Memory B cell (primary cell): ENCODE measurements at regions not wholly inside any gene's neighbourhood (a gene's known extent, or its start where the extent isn't known, plus 50 kb on each side); places are given as distances from the start of the nearest gene placed in this dataset.

Experiments
- ATAC-seq: fragments of 150-1000 bp; cut with Tn5 transposase; 2 replicates; pipeline ENCODE4 v1.10.0; 2021; ENCODE audit warnings: low read depth, mild to moderate bottlenecking, moderate library complexity
- DNase-seq, 2 donors: peaks; one replicate each; pipeline ENCODE4 v3.0.0; 2022; ENCODE audit warnings: low spot score in 2 of 2
- H3K27ac Mint-ChIP-seq: one replicate; pipeline ENCODE4 v1.8.0; 2022; ENCODE audit warnings: mild to moderate bottlenecking, moderate library complexity, mixed read lengths
- H3K27me3 Mint-ChIP-seq: one replicate; pipeline ENCODE4 v1.8.0; 2022; ENCODE audit warnings: mixed read lengths
- H3K36me3 Mint-ChIP-seq: one replicate; pipeline ENCODE4 v1.8.0; 2022; ENCODE audit warnings: mild to moderate bottlenecking, mixed read lengths
- H3K4me1 Mint-ChIP-seq: one replicate; pipeline ENCODE4 v1.8.0; 2022; ENCODE audit warnings: mixed read lengths
- H3K4me3 Mint-ChIP-seq: one replicate; pipeline ENCODE4 v1.8.0; 2022; ENCODE audit warnings: mild to moderate bottlenecking, moderate library complexity, mixed read lengths
- H3K9me3 Mint-ChIP-seq: one replicate; pipeline ENCODE4 v1.8.0; 2022; ENCODE audit warnings: mixed read lengths

DNA sequence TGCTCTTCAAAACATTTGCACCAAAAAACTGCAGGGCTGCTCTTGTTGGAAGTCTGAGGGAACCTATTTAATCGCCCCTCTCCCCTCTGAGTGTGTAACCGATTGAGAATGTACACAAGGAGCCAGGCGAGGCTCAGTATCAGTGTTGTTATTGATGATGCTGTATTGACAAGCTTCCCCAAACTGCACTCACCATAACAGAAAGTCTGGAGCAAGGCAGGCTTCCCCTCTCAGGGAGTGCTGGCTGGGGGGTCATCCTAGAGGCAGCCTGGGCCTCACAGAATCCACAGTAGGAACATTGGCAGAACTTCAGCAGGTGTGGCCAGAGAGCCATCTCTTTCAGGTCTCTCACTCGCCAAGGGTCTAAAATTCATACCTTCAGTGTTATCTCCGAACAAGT is 58.1 kb upstream of the TUNAR start:
- no peak overlapping the region for H3K4me3 Mint-ChIP-seq
- no peak for ATAC-seq
- no peak for DNase-seq
- H3K27me3 Mint-ChIP-seq = peaks cover 12% of the 10 kb centered on the region
- H3K27ac Mint-ChIP-seq = no peak overlapping the region
- peaks cover 3% of the 10 kb centered on the region for H3K9me3 Mint-ChIP-seq
- no peaks in the 10 kb centered on the region for H3K4me1 Mint-ChIP-seq
- H3K36me3 Mint-ChIP-seq = no peaks in the 10 kb centered on the region

DNA sequence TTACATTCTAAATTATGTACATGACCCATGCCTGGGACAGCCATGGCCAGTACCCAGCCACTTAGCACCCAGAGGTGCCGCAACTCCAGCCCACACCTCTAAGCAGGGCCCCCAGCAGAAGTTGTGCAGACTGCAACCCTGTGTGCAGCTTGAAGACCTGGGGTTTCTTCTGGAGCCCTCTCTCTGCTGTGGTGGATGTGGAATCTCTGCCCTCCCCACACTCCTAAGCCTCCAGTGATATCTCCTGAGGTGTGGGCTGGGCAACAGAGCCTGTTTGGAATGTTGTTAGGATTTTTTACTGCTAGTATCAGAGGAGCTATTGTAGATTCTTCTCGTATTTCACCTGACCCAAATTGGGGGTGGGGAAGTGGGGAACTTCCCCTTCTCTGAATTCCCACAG is 59.4 kb upstream of the TUNAR start:
- no peak for ATAC-seq
- H3K9me3 Mint-ChIP-seq = peaks cover 3% of the 10 kb centered on the region

DNA sequence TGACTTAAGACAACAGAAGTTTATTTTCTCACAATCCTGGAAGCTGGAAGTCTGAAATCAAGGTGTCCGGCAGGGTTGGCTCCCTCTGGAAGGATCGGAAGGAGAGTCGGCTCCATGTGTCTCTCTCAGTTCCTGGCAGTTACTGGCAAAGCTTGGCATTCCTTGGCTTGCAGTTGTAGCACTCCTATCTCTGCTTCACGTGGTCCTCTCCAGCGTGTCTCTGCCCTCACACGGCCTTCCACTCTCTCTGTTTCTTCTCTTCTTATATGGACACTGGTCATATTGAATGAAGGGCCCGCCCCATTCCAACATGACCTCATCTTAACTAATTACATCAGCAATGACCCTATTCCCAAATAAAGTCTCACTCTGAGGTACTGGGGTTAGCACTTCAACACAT is 60.1 kb upstream of the TUNAR start:
- no peaks in the 10 kb centered on the region for H3K36me3 Mint-ChIP-seq
- no peaks in the 10 kb centered on the region for H3K4me1 Mint-ChIP-seq

More for the DNA sequence above, 59.4 kb upstream of the TUNAR start:
- Mint-ChIP-seq H3K27ac (no peak overlapping the region), H3K36me3 (no peaks in the 10 kb centered on the region), H3K4me3 (no peak overlapping the region), H3K4me1 (no peaks in the 10 kb centered on the region), H3K27me3 (peaks cover 12% of the 10 kb centered on the region)
- DNase-seq = no peak

DNA sequence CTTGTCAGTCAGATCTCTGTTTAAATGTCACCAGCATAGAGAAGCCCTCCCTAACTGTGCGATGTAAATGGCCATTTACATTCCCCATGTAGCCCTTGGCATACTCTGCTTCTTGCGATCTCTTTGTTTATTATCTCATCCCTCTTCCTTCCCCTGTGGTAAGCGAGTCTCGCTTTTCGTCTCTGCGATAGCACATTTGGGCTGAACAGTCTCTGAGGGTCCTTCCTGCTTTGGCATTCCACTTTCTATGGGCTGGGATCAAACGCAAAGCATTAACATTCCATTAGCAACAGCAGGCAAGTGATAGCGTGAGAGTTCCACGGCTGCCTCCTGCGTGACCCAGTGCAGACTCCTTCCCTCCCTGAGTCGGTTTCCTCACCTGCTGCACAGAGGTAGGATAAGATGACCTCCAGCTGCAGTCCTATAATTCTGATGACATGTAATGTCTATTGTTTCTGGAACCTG is 61.4 kb upstream of the TUNAR start:
- ATAC-seq (no peak), DNase-seq (no peak)

More for the DNA sequence above, 60.1 kb upstream of the TUNAR start:
- Mint-ChIP-seq H3K4me3 (no peak overlapping the region), H3K9me3 (peaks cover 3% of the 10 kb centered on the region), H3K27me3 (peaks cover 12% of the 10 kb centered on the region), H3K27ac (no peak overlapping the region)
- ATAC-seq (no peak), DNase-seq (no peak)

DNA sequence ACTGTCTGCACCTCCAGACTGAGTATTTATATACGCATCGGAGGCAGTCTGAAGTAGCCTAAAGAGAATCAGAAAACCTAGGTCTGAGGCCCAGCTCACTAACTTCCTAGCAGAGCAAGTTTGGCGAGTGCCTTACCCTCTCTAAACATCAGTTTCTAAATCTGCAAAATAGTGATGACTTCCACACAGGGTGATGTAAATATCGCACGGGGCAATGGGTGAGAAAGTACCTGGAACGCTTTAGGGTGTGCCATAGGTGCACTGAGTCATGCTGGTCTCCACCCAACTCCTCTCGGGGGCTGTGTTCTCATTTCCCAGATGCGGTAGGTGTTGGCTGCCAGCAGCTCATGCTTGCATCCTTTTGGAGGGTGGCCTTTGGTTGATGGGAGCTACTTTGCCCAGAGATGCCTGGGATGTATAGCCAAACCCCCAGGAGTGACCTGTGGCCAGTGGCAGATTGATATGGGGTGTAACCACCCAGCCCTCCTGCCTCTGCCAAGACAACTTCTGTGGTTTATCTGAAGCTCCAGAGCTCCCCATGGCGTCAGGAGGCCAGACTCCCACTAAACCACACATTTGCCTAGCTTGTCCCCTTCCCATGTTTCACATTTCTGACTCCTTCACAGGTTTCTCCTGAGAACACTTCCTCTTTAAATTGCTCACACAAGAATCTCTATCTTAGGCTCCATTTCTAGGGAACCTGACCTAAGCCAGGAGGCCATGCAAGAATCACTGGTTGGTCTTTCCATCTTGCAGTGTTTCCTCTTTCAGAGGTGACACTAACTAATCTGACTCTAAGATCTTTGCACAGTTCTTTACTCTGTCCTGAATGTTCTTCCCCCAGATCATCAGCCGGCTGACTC is 62.0 kb upstream of the TUNAR start:
- ATAC-seq = no peak
- no peaks in the 10 kb centered on the region for H3K9me3 Mint-ChIP-seq
- H3K27ac Mint-ChIP-seq = no peak overlapping the region

More for the DNA sequence above, 61.4 kb upstream of the TUNAR start:
- Mint-ChIP-seq H3K4me3 (no peak overlapping the region), H3K27ac (no peak overlapping the region), H3K36me3 (no peaks in the 10 kb centered on the region), H3K4me1 (no peaks in the 10 kb centered on the region), H3K9me3 (no peaks in the 10 kb centered on the region), H3K27me3 (peaks cover 12% of the 10 kb centered on the region)

DNA sequence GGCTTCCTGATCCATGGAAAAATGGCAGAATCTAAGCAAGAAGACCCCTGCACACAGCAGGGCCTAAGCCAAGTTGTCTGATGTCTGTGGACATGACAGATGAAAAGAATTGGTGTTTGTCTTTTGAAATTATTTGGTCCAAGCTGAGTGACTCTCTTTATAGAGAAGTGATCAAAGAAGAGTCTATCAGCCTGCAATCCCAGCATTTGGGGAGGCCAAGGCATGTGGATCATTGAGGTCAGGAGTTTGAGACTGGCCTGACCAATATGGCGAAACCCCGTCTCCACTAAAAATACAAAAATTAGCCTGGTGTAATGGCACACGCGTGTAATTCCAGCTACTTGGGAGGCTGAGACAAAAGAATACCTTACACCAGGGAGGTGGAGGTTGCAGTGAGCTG is 64.8 kb upstream of the TUNAR start:
- ATAC-seq (no peak), DNase-seq (no peak)
- no peak overlapping the region for H3K27ac Mint-ChIP-seq
- no peak overlapping the region for H3K4me3 Mint-ChIP-seq
- H3K4me1 Mint-ChIP-seq = no peaks in the 10 kb centered on the region
- peaks cover 7% of the 10 kb centered on the region for H3K9me3 Mint-ChIP-seq
- no peaks in the 10 kb centered on the region for H3K36me3 Mint-ChIP-seq
- H3K27me3 Mint-ChIP-seq = peaks cover 14% of the 10 kb centered on the region

More for the DNA sequence above, 62.0 kb upstream of the TUNAR start:
- H3K4me1 Mint-ChIP-seq = no peaks in the 10 kb centered on the region
- no peak overlapping the region for H3K4me3 Mint-ChIP-seq
- DNase-seq = no peak
- H3K27me3 Mint-ChIP-seq = peaks cover 12% of the 10 kb centered on the region
- no peaks in the 10 kb centered on the region for H3K36me3 Mint-ChIP-seq

DNA sequence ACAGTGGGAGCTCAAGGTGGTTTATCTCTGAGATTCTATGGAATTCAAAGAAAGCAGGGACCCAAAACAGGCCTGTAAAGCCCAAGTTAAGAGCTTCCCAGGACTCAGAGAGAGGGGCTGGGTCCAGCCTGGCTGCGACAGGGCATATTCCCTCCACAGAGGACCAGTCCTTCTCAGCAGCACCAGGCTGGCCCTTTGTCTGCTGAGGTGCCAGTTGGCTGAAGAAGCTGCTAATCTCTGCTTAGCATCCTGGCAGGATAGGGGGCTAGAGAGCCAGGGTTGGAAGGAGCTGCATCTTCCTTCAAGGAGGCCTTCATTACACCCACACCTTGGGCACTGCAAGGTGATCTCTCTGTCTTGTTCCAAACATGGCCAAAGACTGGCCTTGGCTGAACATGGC is 68.3 kb upstream of the TUNAR start:
- Mint-ChIP-seq H3K4me3 (no peak overlapping the region), H3K27ac (no peak overlapping the region), H3K9me3 (peaks cover 16% of the 10 kb centered on the region), H3K36me3 (no peaks in the 10 kb centered on the region), H3K27me3 (peaks cover 4% of the 10 kb centered on the region), H3K4me1 (no peaks in the 10 kb centered on the region)
- ATAC-seq (no peak), DNase-seq (no peak)

DNA sequence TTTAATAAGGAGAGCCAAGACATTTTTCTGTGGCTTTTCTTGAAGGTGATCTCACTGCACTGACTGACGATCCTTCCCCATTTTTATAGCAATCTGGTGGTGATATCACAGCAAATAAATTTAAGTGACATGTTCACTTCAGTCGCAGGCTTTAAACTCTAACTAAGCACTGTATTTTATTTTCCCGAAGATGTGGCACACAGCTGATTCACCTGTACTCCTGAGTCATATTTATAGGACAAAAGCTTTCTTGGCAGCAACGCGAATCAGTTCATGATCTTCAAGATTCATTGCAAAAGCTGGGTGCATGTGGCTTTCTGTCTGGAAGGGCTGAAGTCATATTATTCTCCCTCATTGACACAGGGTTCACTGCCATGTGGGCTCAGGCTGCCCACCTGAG is 79.8 kb upstream of the TUNAR start:
- Mint-ChIP-seq H3K4me3 (no peak overlapping the region), H3K36me3 (no peaks in the 10 kb centered on the region)
- ATAC-seq = no peak

DNA sequence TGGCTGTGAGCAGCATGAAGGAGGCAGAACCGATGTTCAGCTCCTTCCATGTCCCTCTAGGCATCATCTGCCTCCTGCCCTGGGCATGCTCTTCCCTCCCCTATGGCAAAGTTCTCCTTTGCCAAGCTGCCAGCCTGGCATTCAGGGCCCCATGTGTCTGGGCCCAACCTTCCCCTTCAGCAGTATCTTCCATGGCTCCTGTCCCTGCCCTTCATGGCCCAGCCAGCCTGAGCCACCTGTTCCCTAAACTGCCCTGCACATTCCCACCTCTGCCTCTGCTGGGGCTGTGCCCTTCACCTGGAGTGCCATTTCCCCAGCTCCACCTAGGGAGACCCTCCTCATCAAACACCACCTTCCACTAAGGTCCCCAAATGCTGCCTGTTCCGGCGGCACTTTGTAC is 74.0 kb upstream of the TCL1A start:
- ATAC-seq = no peak
- Mint-ChIP-seq H3K9me3 (no peaks in the 10 kb centered on the region), H3K4me3 (no peak overlapping the region)

More for the DNA sequence above, 79.8 kb upstream of the TUNAR start:
- DNase-seq = no peak
- Mint-ChIP-seq H3K4me1 (no peaks in the 10 kb centered on the region), H3K27me3 (peaks cover 9% of the 10 kb centered on the region), H3K27ac (no peak overlapping the region), H3K9me3 (peaks cover 10% of the 10 kb centered on the region)

DNA sequence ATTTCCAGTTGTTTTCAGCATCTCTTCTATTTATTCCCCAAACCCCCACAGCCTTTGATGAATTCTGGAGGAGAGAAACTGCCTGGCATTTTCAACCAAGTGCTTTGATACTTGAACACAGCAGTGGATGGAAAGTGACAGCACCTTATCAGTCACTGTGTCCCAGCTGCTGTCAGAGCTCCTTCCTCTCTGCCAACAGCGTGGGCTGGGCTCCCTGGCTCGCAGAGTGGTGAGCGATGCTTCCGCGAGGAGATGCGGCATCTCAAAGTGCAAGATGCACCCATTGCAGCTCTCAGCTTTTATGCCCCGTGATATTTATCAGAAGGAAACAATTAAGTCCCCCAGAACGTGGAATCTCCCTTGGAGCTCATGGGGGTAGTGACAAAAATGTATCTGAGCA is 72.6 kb upstream of the TCL1A start:
- no peaks in the 10 kb centered on the region for H3K9me3 Mint-ChIP-seq
- no peak for ATAC-seq

More for the DNA sequence above, 74.0 kb upstream of the TCL1A start:
- H3K27me3 Mint-ChIP-seq = peaks cover 5% of the 10 kb centered on the region
- no peak overlapping the region for H3K27ac Mint-ChIP-seq
- no peaks in the 10 kb centered on the region for H3K36me3 Mint-ChIP-seq
- no peaks in the 10 kb centered on the region for H3K4me1 Mint-ChIP-seq
- DNase-seq = no peak

DNA sequence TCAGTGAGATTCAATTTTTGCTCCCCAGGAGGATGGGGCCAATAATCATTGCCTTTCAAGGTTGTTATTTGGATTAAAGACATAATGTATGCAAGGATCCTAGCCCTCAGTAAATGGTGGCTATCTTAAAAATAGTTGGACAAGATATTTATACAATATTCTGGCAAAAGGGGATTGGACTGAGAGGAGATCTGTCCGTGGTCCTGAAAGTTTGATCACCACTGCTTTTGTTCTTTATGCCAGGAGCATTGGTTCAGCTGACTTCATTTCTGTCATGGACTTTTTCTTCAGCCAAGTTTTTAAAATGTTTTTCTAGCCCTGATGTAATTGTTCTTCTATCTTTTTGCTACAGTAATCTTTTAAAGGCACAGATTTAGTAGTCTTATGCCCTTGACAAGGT is 70.2 kb upstream of the TCL1A start:
- Mint-ChIP-seq H3K4me3 (no peak overlapping the region), H3K27me3 (peaks cover 4% of the 10 kb centered on the region), H3K36me3 (no peaks in the 10 kb centered on the region), H3K27ac (no peak overlapping the region), H3K9me3 (no peaks in the 10 kb centered on the region), H3K4me1 (no peaks in the 10 kb centered on the region)
- DNase-seq = no peak
- no peak for ATAC-seq

More for the DNA sequence above, 72.6 kb upstream of the TCL1A start:
- no peaks in the 10 kb centered on the region for H3K36me3 Mint-ChIP-seq
- H3K27ac Mint-ChIP-seq = no peak overlapping the region
- peaks cover 4% of the 10 kb centered on the region for H3K27me3 Mint-ChIP-seq
- H3K4me3 Mint-ChIP-seq = no peak overlapping the region
- no peaks in the 10 kb centered on the region for H3K4me1 Mint-ChIP-seq
- DNase-seq = no peak

DNA sequence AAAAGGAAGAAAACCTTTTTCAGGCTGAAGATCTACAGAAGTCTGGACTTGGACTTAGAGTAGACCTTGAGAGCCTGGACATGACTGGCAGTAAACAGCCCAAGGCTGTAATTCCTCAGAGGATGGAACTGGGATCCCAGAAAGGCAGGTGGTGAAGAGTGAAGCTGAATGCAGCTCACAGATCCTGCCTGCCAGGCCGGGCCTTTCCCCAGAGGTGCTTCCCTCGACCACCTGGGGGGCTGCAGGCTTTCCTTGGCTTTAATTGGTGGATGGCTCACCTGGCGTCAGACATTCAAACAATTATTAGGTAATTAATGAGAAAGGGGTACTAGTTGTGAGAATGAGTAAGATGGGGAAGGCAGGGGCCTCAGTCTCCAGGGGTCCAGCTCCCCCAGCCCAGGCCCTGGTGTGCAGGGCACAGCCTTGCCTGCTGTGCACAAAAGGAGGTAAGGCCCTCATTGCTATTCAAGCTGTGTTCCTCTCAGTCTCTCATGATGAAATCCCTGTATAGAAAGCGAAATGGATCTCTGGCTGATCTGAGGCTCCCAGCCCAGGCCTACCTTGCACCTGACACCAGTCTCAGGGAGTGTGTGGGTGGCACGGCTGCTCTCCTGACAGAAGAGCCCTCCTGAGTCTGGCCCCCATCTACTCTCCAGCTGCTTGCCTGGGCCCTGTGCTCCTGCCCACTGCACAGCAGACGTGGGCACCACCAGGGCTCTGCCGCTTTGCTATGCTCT is 63.0 kb upstream of the TCL1A start:
- no peaks in the 10 kb centered on the region for H3K4me1 Mint-ChIP-seq
- peaks cover 11% of the 10 kb centered on the region for H3K27me3 Mint-ChIP-seq
- H3K27ac Mint-ChIP-seq = no peak overlapping the region
- H3K36me3 Mint-ChIP-seq = no peaks in the 10 kb centered on the region
- no peaks in the 10 kb centered on the region for H3K9me3 Mint-ChIP-seq
- H3K4me3 Mint-ChIP-seq = no peak overlapping the region
- DNase-seq = no peak
- ATAC-seq = no peak

DNA sequence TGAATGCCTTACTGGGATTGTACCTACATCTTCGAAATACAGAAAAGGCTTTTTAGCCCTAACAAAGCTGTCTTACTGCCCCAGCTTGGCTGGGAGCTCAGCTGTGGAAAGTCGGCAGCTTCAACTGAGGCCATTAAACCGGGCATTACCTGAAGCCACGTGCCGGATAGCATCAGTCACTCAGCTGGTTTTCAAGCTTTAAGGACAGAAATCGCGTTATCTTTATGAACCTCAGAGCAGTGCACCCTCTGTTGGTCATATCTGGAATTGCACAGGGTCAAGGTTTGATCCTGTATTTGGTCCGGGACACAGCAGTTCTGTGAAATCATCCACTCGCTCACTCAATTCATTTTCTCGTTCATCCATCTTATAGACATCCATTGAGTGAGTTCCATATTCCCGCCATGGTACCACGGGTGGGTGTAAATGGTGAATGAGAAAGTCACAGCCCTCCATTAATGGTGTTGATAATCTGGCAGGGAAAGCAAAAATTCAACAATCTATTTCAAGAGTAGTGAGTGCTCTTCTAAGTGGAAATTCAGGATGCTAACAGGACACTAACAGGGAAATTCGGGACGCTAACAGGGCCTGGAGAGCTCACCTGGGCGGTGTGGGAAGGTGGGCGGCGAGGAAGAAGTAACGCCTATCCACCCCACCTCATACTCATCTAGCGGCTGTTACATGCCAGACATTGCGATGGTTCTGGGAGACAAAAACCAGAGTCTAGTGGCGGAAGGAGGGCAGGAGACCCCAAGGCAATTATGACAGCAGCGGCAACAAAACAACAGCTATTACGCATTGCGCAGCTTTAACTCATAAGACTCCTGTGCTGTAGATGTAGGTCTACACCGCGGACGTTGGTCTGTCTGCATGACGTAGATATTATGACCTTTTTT is 60.6 kb upstream of the TCL1A start:
- Mint-ChIP-seq H3K4me3 (no peak overlapping the region), H3K27me3 (peaks cover 13% of the 10 kb centered on the region)

More for the DNA sequence above, 60.6 kb upstream of the TCL1A start:
- H3K27ac Mint-ChIP-seq = no peak overlapping the region
- H3K36me3 Mint-ChIP-seq = no peaks in the 10 kb centered on the region
- DNase-seq (peak; percentile 61 to 66), ATAC-seq (no peak)
- no peaks in the 10 kb centered on the region for H3K9me3 Mint-ChIP-seq
- no peaks in the 10 kb centered on the region for H3K4me1 Mint-ChIP-seq
